Superior temporal gyrus (tissue), 1 donor: ENCODE measurements at regions not wholly inside any gene's neighbourhood (a gene's known extent, or its start where the extent isn't known, plus 50 kb on each side); places are given as distances from the start of the nearest gene placed in this dataset.

Experiments
- DNase-seq: peaks from one replicate; pipeline ENCODE4 v3.0.0-alpha.2; 2016; ENCODE audit errors: extremely low spot score

GRCh38 chr21:24127651-24128050, 1479.6 kb downstream of the MRPL39 start:
- no peak for DNase-seq

- DNase-seq = no peak
These were observed 1483.5 kb downstream of the MRPL39 start for GRCh38 chr21:24123785-24124184.

- DNase-seq = no peak
These were observed 1488.4 kb downstream of the MRPL39 start for GRCh38 chr21:24118738-24119459.

- DNase-seq = peak; percentile 89
These were observed 1492.1 kb downstream of the MRPL39 start for GRCh38 chr21:24115141-24115540.

DNA sequence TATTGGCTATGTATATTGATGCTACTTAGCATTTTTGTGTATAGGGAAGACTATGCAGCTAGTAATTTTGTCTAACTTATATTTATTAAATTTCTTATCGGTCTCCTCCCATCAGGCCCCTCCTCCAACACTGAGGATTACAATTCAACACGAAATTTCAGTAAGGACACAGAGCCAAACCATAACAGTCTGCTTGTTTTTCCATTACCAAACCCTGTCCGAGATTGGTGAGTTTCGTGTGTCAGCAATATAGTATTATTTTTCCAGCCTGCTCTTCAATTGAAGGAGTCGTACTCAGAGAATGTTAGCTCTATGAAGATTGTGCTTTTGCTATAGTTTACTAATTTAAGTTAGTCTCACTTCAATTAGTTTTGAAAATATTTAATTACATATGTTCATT, 1495.3 kb downstream of the MRPL39 start:
- no peak for DNase-seq

DNA sequence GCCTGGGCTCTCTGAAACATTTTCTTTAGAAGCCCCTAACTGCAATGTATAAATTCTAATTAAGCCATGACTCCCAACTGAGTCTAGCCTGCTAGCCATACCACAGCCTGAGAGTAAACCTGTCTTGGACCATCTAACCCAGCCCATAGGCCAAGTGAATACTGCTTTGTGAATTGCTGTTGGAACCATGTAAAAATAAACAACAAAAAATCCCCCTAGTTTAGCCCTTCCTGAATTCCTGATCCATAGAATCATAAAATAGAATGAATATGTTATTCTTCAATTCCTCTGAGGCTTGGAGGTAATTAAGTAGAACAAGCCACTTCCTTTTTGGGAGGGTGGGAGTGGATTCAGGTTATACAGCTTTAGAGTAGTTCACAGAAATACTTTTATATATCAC, 1496.4 kb downstream of the MRPL39 start:
- no peak for DNase-seq

DNA sequence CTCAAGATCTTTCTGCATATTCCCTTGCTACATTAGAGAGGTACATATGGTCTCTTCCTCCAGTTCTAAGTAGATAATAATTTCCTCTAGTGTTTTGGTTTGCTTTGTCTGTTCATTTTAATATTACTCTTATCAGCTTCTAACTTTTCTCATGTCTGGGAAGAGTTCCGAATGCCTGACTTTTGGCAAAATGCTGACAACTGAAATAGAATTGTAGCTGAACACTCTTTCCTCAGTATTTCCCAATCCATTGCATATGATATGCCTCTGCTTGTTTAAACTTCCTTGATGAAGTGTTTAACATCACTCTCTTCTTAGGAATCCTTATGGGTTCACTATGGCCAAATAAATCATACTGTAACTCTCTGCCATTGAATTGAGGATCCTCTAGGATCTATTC, 1510.1 kb downstream of the MRPL39 start:
- no peak for DNase-seq

DNA sequence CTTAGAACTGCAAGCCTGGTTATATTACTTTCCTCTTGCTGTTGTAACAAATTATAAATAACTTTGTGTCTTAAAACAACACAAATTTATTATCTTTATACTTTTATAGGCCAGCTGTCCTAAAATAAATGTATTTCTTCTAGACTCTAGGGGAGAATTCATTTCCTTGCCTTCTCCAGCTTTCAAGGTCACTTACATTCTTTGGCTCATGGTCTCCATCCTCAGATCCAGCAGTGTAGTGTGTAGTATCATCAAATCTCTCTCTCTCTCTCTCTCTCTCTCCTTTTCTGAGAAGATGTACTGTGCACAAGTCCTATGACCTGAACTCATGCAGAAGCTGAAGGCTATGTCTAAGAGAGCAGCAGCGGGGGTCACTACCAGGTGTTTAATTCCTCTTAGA, 1510.6 kb downstream of the MRPL39 start:
- DNase-seq = no peak

GRCh38 chr21:24093032-24093431, 1514.2 kb downstream of the MRPL39 start:
- no peak for DNase-seq

- peak; percentile 45 for DNase-seq
These were observed 1531.1 kb downstream of the MRPL39 start for GRCh38 chr21:24076179-24076578.

- DNase-seq = no peak
These were observed 1551.6 kb downstream of the MRPL39 start for GRCh38 chr21:24055696-24056095.

DNA sequence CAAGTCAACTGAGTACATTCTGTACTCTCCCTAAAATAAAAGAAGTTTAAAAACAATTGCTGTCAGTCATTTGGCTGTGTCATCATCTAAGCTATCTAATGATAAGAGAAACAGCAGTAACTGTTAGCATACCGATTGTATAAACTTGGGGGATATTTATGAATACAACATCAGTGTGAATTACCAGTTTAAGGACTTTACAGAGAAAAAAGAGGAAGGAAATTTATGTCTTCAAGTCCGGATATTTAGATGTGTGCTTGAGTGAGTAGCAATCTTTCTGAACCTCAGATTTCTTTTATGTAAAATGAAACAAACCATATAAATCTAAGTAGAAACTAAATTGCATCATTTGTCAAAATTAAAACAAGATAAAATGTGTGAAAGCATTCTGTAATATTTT, 1557.0 kb downstream of the MRPL39 start:
- no peak for DNase-seq

DNA sequence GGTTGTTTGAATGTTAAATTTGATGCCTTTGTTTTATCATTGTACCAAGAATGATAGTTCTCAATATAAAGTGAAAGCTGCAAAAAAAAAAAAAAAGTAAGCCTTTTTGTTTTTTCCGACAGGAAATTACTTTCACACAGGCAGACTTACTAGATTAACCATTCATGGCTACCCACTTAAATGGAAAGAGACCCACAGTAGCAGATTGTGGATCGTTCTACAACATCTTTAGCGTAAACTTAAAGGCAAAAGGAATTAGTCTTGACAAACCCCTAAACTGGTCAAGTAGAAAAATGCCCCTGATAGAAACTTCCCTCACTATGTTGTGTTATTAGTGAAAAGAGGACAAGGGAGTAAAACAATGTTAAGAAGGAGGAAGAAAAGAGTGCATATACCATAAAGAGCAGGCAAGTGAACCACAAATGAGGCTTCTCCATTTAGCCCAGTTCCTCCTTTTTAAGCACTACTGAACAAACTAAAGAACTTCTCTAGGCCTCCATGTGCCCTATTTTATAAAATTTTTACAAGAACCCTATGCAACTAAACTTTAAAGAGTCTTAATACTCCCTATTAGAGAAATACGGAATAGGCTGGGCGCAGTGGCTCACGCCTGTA, 1560.3 kb downstream of the MRPL39 start:
- DNase-seq = peak; percentile 24

GRCh38 chr21:24045775-24046215, 1561.5 kb downstream of the MRPL39 start:
- DNase-seq = peak; percentile 100

DNA sequence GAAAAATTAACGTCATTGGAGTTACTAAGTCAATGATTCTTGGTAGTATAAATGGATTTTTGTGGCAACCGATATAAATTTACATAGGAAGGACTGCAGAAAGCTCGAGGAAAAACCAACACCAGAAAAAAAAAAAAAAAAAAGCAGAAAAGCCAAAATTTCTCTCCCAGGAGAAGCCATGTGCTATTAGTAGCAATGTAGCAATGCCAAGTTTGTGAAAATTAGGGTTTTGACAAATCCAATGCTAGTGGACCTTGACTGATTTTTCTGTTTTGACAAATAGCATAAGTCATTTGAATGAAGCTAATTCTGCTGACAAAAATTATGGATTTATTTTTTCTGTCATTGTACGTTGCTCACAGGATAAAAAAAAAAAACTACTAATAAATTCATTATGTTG, 1561.9 kb downstream of the MRPL39 start:
- no peak for DNase-seq

DNA sequence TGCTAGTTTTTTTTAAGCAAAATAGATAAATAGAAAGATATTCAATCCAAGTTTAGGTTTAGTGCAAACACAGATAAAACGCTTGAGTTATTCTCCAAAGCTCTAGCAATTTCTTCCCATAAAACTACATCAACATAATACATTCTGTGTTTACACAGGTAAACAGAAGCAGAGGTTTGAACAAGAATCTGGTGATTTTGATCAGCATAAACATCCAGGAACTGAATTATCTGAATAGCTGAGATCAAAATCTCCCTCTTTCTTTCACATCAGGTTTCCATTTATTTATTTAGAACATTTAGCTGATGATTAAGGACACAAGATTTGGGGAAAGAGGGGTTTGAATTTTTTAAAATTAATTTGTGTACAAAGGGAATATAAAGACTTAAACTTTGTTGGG, 1564.6 kb downstream of the MRPL39 start:
- DNase-seq = no peak

DNA sequence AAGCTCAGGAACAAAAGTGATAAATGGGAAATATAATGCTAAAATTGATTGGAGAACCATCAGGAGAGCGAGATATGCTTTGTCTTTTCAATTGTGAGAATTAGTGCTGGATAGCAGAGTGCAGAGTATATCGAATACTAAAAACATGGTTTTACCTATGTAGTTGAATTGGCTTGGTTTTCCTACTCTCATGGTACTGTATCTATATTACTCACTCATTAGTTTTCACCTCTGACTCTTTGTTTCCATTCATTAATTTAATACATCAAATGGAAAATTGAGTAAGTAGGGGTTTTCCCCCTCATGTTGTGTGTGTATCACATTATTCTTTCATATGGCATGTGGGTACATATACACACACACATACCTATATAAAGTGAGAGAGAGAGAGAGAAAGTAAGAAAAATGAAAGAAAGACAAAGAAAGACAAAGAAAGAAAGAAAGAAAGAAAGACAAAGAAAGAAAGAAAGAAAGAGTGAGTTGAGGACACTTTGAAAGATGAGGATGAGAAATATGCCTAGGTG, 1574.5 kb downstream of the MRPL39 start:
- DNase-seq = no peak

DNA sequence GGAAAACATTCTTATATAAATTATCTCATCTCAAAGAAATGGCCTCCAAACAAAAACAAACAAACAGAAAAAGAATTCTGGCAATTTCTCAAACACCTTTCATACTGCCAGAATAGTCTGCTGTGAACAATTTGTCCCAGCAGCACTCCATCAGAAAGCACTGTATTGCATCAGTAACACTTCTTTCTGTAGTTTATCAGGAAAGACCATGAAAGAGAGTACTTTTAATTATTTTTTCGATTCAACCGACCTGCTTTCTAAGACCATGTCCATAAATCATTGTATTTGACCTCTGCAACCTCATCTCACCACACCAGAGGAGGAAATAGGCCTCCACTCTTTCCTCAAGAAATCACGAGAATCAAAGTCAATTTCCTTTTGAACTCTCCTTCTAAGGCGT, 1579.9 kb downstream of the MRPL39 start:
- no peak for DNase-seq

DNA sequence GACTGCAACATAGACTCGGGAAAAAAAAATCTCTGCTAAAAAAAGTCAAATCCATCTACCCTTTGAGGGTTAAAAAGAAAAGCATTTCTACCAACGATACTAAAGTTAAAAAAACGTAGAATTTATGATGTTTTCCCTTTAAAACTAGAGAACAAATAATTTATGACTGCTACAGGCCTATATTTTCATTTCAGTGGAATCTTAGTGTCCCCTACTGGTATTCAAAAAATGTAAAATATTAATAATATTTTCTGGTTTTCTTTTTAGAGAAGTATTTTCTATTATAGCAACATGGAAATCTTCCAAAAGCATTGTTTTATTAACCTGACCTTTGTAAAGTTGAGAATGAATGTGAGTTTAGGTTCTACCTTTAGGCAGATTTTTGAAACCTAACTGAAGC, 1582.2 kb downstream of the MRPL39 start:
- DNase-seq = no peak

DNA sequence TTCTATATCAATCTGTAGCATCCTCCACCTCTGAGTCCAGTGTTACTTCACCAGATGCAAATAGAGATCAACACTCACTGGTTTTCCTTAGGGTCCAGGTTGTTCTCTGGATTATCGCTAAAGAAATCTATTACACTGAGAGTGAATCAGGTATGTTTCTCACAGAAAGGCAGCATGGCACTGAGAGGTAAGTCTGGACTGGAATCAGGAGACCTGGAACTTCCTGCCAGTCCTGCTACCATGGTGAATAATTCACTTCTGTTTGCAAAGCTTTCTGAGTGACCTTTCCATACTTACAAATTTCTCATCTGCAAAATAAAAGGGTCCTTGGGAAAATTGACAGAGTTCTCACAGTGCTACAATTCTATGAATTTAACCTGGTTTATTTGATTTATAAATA, 1583.3 kb downstream of the MRPL39 start:
- no peak for DNase-seq

DNA sequence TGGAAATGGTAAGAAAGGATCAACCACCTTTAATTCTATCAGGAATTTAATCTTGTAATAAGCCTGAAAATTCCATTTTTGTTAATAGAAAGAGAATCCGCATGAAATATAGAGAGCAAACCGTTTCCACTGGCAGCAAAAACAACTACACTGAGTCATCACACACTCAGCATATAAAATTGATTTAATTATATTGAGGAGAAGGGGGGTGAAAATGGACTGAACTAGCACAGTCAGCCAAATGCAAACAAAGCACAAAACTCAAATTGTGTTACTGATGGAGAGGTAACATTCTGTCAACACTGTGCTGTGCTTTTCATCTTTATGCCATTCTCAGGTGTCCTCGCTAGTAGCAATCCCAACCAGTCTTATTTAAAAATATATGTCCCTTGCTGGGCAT, 1583.9 kb downstream of the MRPL39 start:
- no peak for DNase-seq

DNA sequence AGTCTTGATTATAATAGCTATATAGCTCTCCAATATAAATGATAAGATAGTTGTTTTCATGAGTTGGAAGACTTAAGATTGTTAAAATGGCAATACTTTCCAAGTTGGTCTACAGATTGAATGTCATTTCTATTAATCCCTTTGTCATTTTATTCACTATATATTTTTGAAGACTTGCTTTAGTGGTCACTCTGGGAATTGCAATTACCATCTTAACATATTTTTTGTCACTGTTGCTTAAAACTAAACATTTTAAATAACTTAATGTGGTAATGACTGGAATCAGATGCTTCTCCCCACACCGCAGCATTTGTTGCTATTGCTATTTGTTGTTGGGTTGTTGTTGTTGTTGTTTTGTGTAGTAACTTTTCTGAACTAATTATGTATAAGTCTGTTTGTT, 1592.9 kb downstream of the MRPL39 start:
- no peak for DNase-seq

DNA sequence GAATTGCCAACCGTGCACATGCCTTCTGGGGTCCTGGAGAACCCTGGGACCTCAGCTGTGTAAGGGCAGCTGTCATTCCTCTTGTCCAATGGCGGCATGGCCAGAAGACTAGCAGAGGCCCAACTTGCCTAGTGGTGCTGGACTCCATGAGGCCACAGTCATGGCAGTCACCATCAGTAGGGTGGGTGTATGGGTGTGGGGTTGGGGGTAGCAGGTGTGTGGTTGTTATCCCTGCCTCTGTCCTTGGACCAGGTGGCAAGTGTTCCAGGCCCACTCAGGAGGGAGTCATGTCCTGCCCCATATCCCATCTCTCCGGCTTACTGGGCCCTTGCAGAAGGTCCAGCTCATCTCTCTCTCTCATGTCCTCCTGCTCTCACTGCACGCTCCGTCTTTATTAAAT, 1596.2 kb downstream of the MRPL39 start:
- DNase-seq = no peak
